ENCODE measurements at regions not wholly inside any gene's neighbourhood (a gene's known extent, or its start where the extent isn't known, plus 50 kb on each side); places are given as distances from the start of the nearest gene placed in this dataset.

DNA sequence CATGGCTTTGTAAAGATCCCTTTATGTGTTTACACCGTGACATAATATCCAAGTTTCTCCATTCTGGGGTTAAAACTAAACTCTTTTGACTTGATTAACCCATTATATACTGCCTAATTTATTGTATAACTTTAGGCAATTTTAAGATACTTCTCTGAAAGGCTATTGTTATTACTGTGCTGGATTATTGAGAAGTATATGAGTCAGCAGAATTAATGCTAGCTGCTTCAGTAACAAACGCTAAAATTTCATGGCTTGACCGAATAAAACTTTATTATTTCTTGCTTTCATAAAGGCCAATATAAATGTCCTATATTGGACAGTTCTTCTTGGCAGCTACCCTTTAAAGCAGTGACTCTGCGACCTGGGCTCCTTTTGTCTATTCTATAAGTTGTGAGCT lies 853.9 kb downstream of the SORCS3 start:
- DNase-seq, result no peak

DNA sequence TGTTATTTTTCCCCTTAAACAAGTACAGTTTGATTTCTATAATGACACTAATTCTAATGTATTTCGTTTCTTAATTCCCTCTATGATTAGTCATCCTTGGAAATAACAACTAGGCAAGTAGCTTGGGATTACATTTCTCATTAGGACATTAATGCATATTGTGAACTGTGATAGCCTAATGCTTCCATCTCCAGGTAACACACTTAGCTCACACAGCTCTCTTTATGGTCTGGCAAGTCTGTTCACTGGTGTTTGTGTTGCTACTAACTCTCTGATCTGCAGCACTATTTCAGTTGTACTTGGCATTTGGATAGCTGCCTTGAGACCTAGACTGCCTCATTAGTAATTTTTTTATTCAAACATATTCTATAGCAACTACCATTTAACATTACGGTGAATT lies 853.2 kb downstream of the SORCS3 start:
- no peak for DNase-seq

DNA sequence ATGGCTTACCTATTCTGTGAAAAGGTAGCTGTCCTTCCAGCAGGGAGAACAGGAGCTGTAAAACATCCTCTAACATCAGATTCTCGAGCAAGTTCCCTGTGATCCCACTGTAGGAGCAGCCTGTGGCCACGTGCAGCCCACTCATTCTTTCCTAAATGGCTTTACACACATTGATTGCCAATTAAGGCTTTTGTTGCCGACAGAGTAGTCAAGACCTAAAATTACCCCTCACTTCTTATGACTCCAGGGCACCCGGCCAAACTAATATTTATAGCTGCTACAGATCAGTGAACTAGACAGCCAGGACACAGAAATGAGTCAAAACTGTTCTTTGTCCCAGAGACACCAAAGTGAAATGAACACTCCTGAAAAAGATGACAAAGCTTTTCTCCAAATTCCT lies 832.1 kb downstream of the SORCS3 start:
- no peak for DNase-seq

DNA sequence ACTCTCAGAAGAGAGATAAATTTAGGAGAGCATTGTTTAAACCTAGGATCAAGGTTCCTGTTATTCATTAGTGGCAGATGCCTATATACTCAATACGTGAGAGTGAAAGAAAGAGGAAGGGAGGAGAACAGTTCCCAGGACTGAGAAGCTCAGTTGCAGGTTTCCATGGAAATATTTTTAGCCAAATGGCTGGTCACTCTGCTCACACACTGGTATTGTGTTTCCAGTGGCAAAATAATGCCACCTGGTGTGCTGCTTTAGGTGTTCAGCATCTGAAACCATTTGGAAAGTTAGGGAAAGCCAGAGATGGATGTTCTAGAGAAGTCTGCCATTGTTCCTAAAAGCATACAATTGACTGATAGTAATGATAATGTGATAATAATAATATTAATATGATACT lies 827.7 kb downstream of the SORCS3 start:
- no peak for DNase-seq

DNA sequence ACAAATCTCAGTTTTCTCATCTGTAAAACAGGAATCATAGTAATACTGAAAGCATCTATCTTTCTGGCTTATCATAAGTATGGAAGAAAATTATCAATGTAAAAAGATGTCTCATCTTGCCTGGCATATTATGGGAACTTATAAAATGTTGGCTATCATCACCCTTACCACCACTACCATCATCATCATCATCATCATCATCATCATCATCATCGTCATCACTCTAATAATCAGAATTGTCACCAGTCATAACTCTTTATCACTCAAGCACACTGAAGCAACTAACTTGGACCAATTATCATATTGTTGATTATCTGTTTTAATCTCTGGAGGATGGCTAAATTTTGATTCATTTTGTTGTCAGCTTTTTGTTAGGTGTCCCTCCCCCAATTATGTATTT lies 825.4 kb downstream of the SORCS3 start:
- DNase-seq, result no peak

DNA sequence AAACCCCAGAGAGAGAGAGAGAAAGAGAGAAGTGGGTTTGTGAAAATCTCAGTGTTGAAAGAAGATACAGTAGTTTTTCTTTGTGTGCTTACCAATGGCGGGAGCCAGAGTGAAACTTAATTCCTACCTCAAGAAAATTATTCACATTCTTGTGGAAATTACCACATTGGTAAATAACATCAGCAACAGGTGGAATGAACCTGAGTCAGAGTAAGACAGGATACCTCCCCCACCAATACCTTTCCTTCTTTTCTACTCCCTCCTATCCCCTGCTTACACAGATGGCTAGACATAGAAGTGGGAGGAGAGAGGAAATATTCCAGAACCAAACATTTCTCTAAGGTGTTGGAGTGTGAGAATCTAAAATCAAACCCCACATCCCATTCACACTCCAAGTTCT lies 793.9 kb downstream of the SORCS3 start:
- no peak for DNase-seq

DNA sequence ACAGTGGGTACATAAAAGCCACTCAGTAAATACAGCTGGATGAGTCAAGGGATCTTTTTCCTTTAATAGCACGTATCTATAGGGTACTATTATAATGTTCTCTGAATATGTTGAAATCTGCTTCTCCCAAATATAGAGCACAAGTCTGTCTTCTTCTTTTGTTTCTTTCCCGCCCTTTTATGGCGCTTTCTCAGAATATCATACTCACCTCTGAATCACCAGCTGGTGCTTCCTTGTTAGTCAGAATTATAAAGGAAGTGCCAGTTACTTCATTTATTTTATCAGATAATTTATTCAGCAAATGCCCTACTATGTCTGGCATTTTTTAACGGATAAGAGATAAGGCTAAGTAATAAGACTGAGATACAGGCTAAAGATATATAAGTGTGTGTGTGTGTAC lies 772.9 kb downstream of the SORCS3 start:
- DNase-seq, result no peak

DNA sequence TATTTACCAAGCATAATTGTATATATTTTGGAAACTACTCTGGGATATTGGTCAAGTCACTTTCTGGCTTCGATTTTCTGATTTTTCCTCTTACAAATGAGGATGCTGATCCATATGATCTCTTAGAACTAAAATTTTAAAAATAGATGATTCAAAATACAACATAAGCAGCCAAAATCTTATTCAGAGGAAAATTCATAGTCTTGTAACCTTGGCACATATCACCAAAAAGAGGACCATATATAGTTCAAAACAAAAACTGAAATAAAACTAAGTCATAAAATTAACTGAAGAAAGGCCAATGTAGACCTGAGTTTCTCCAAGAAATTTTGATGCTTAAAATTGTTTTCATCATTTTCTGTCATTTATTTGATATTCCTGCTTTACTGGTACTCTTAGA lies 768.3 kb downstream of the SORCS3 start:
- no peak for DNase-seq

DNA sequence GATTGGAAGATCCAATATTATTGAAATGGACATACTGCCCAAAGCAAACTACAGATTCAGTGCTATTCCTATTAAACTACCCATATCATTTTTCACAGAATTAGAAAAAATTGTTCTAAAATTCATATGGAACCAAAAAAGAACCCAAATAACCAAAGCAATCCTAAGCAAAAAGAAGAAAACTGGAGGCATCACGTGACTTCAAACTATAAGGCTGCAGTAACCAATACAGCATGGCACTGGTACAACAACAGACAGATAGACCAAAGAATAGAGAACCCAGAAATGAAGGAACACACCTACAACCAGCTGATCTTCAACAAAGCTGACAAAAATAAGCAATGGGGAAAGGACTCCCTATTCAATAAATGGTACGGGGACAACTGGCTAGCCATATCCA lies 765.4 kb downstream of the SORCS3 start:
- no peak for DNase-seq

DNA sequence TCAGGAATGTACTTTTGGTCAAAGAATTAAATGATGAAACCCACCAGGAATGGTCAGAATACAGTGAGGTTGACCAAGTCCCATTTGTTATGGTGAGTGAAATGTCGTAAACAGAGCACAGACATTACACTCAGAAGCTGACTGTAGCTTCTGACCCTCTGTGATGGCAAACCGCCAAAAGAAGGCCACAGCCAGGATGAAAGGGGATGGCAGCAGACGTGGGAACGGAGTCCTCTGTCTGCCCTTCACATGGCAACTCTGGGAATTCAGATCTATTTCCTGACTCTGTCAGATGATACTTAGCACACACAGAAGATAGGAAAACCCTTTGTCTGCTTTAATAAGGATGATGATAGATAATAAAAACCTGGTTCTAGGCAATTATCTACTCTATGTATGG lies 757.1 kb downstream of the SORCS3 start:
- DNase-seq, result no peak

DNA sequence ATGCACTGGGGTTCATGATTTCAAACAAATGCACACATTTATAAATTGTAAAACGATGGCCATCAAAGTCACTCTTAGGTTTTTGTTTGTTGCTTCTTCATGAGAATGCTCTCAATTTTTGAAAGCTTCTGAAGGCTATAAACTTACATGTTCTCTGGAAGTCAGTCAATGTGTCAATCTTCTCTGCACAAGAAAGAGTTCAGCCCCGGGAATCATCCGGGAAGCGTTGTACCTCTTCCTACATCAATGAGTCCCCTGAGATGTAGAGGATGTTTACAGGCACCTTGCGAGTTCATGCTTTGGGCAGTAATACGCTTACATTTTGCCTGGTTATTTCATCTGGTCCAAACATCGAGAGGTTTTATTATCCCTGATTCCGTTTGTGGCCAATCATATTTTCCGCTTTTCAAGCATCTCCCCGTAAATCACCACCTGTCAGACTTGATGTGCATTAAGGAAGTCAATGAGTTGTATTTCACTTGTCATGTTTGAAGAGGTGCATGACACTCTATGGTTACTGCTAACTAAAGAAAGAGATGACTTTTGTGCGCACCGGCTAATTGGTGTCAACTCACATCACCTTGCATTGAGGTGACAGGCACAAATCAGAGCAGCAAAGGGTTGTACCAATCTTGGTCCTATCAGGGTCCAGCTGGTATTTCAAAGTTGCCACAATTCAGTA lies 750.7 kb downstream of the SORCS3 start:
- DNase-seq, result no peak

DNA sequence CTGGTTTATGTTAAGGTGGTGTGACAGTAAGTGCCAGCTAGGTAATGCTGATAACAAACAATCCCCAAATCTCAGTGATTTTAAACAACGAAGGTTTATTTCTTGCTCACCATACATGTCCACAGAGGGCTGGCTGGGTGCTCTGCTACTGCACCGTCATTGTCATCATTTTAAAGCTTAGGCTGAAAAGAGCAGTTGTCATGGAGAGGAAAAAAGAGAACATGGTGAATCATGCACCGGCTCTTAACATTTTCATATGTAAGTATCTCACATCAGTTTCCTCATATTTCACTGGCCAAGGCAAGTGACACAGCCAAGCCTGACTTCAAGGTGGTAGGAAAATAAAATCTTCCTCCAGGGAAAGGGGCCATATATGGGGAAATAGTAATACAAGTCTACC lies 746.9 kb downstream of the SORCS3 start:
- no peak for DNase-seq

DNA sequence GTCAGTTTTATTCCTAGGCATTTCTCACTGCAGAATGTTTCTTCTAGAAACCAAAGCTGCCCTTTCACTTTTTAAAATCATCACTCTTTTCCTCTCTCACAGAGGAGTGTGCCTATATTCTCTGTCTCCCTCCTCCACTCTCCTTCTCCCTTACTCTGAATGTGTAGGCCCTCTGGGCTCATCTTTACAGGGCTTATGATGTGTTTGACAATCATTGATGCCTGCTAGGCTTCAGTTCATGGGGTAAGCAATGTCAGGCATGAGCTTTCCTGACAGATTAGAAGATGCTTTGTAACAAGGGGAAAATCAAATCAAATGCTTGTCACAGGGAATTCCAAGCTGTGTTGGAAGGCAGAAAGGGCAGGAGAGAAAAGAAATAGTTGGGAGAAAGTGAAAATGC lies 742.9 kb downstream of the SORCS3 start:
- DNase-seq, result no peak

DNA sequence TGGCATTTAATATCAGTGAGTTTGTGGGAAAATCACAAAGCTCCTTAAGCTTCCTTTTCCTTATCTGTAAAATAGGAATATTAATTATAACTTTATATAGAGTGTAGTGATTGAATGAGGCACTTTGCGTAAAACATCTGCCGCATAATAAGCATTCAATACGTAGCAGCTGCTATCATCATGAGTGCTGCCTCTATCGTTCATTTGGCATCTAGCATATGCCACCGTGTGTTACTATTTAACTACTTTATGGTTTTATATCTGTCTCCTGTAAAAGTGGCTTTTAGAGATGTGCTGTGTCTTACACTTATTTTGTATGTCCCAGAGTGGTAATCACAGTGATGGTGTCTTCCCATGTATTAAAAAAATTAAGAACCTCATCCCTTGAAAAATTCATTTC lies 729.6 kb downstream of the SORCS3 start:
- no peak for DNase-seq

DNA sequence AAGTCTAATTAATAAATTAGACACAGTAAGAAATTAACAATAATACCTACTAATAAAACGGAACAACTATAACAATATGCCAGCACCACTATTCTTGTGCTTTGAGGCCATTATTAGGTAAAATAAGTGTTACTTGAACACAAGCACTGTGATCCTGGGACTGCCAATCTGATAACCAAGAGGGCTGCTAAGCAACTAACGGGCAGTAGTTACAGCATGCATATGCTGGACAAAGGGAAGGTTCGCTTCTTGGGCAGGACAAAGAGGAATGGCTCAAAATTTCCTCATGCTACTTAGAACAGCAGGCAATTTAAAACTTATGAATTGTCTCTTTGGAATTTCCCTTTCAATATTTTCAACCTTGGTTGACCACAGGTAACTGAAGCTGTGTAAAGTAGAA lies 718.6 kb downstream of the SORCS3 start:
- DNase-seq, result no peak

DNA sequence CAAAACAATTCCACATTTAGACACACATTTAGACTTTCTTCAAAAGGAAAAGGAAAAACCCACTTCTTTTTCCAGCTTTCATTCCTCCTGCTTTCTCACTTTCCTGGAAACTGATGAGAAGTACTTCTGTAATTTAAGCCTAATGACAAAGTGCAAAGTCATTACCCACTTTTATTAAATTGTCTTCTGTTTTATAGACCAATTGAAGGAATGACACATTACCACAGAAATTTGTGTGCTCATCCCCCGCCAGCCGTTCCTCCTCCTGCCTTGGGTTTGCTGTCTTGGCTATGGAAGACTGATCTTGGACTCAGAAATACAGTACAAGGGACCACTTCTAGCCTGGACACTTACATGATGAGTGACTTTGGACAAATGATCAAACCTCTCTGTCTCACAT lies 717.8 kb downstream of the SORCS3 start:
- DNase-seq, result no peak

DNA sequence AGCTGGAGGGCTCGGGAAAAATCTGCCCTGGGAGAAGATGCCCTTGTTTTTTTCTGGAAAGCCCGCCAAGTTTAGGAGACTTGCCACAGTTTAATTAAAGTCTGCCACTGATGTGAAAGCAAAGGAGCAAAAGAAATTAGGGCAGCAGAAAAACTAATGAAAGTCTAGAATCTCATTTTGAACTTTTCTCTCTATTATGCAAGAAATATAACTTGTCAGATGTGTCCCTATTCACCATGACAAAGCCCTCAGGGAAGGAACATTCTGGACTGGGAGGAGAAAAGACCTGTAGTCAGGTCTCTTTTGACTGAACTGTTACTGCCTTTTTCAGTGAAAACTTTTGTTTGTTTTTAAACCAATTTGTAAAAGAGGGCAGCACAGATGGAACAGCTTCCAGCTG lies 715.5 kb downstream of the SORCS3 start:
- DNase-seq, result no peak

DNA sequence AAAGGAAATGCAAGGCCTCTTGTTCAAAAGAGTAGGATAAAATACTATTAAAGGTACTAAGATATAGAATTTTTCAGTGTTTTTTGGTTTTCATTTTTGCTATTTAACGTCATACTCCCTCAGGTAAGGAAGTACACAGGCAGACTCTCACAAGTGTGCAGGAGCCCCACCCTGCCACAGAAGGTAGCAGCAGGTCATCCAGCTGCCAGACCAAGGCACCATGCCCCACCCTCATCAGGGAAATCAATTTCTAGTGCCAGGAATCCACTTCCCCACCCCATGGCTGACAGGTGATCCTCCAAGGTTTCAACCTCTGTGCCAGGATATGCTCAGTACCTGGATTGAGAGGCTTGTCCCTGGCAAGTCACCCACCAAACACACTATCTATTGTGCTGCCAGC lies 712.9 kb downstream of the SORCS3 start:
- no peak for DNase-seq

DNA sequence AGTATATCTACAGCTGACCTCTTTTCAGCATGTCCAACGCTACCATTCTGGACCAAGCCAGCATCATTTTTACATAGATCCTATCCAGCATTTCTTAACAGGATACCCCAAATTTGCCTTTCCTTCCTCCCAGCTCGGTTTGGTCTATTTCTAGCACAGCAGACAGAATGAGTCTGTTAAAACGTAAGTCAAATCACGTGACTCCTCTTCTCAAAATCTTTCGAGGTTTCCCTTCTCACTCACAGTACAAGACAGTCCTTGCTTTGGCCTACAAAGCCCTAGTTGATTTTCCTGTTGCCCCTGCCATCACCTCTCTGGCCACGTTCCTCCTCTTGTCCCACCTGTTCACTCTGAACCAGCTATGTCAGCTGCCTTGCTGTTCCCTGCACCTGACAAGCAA lies 711.7 kb downstream of the SORCS3 start:
- DNase-seq, result no peak

DNA sequence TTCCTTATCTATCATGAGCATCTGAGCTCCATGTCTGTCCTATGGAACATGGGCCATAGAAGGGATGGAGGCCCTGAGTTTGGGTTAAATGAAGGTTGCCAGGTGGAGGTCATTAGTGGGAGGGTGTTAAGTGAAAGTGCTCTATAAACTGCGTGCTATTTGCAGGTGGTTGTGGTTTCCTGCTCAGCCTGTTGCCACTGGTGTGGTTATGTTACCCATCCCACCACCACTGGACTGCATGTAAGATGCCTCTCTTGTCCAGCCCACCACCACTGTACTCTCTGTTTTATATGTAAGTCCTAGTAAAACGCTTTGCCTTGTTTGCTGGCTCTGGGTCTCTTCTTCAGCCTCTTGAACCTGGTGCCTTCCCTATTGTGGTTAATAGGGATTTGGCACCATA lies 711.2 kb downstream of the SORCS3 start:
- no peak for DNase-seq

DNA sequence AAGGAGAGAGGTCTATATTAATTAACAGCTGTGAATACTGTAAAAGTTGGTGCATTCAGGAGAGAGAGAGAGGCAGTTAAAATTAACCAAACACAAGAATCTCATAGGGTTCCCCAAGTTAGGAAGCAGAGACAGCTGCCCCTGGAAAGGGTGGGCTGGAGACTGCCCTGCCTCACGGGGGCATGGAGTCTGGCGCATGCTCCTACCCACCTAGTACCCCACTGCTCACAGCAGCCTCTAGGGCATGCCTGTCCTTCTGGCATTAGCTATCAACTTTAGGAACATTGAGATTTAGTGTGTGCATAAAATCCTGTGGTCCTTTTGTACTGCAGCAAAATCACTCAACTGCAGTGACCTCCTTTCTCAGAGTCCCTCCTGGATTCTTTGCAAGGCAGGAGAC lies 710.1 kb downstream of the SORCS3 start:
- no peak for DNase-seq

DNA sequence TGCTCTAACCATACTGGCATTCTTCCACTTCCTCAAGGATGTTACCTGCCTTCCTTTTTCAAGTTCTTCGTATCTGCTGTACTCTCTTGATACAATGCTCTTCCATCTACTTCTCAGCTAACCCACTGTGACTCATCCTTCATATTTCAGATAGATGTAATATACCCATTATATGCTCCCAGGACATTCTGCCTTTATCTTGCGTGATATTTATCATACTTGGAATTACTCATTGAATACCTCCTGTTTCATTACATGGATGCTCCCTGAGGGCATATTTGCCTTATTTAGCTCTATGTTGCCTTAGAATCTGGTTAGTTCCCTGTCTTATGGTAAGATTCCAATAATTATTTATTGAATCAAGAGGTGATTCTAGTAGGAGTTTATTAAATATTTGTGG lies 706.4 kb downstream of the SORCS3 start:
- no peak for DNase-seq

DNA sequence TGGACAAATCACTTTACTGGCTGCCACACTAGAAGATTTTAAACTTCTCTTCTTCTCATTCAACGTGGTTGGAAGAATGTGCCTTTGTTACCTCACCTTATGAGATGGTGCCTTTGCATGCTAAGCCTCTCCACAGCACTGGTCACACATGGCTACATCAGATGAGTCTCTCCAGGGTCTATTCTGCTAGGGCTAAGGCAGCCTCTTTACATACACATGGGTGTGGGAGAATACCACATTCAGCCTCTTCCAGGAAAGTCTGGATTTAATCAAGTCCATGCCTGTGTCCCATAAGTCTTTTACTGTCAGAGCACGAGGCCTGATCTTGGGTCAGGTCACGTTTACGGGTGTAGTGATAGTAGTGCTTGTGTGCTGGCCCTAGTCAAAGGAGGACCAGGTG lies 701.5 kb downstream of the SORCS3 start:
- DNase-seq, result no peak

DNA sequence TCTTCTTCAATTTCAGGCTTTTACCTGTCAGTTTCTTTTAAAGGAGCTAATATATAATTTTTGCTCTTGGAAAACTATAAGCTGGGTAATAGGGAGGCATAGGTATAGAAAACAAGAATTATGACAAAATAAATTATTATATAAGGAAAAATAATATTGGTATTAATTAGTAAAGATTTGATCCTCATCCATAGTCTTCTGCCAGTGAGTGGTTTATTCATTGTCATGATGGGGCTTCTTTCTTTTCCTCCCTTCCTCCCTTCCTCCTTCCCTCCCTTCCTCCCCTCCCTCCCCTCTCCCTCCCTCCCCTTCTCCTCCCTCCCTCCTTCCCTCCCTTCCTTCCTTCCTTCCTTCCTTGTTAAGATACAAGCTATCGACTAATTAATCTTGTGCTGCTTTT lies 698.6 kb downstream of the SORCS3 start:
- no peak for DNase-seq

DNA sequence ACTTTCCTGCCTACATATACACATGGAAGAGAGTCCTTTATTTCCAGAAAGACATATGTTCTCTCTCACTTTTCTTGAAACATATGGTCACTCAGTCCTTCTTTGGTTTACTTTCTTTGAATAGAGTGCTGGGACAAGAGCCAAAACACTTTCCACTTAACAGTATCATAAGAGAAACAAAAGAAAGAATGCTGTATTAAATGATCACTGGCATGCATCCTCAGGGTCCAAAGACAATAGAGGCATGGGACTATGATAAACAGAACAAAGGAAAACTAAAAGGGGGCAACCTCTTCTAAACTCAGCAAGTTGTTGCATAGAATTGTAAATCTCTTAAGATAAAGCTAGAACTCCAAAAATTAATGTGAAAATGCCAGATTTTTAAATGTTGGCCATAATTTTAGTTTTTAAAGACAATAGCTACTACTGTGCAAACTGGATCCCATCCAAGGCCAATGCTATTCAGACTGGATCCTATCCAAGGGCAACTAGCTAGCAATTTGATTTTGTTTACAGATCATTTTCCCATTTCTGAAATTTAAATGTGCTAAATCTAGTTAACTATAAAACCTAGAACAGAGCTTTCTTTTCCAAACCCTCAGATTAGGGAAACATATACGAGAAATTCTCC lies 687.5 kb downstream of the SORCS3 start:
- DNase-seq, result no peak

Measured in stimulated activated CD4-positive, alpha-beta T cell treated with anti-CD3 and anti-CD28 coated beads, Interleukin-2, amount 100 ng/mL, for 48 hours (primary cell).